ENCODE measurements at regions not wholly inside any gene's neighbourhood (a gene's known extent, or its start where the extent isn't known, plus 50 kb on each side); places are given as distances from the start of the nearest gene placed in this dataset.

GRCh38 chr3:72601983-72602750 is 246.1 kb downstream of the SHQ1 start:
- no peak for TF ChIP-seq CTCF (IDR thresholded peaks at IDR 0.05)
- TF ChIP-seq POLR2A (IDR thresholded peaks at IDR 0.05), result no peak

Data from vagina (tissue), 2 donors.